BJ (cell line): ENCODE measurements at regions not wholly inside any gene's neighbourhood (a gene's known extent, or its start where the extent isn't known, plus 50 kb on each side); places are given as distances from the start of the nearest gene placed in this dataset.

Source experiments
- CTCF ChIA-PET: fragments of 350-600 bp; formaldehyde crosslinking; extraction: SDS; loops from one replicate; lab custom pipeline; 2021; ENCODE audit warnings: antibody characterized with exemption, inconsistent platforms; lab: Yijun Ruan, JAX
- POLR2A ChIA-PET: fragments of 300-600 bp; sonication (Branson Sonifier 250); formaldehyde crosslinking; extraction: SDS; loops from one replicate; lab custom pipeline; 2021; ENCODE audit warnings: antibody characterized with exemption; lab: Charles Lee
- DNase-seq: peaks from one replicate; pipeline ENCODE4 v3.0.0-alpha.2; 2011; ENCODE audit warnings: low read depth
- H3K27me3 ChIP-seq: 2 replicates; pipeline ENCODE4 v1.6.0; 2011; ENCODE audit warnings: low read length; ENCODE audit not compliant: control insufficient read depth, insufficient read depth
- H3K36me3 ChIP-seq: 2 replicates; pipeline ENCODE4 v1.5.1; 2011; ENCODE audit warnings: low read length; ENCODE audit not compliant: control insufficient read depth, insufficient read depth
- H3K4me3 ChIP-seq: 2 replicates; pipeline ENCODE4 v1.5.1; 2011; ENCODE audit warnings: low read depth, mild to moderate bottlenecking, control low read depth, low read length
- CTCF ChIP-seq: IDR thresholded peaks from 2 replicates; pipeline ENCODE4 v1.5.1; 2011; ENCODE audit warnings: low read depth, mild to moderate bottlenecking, control low read depth, inconsistent platforms, low read length, moderate library complexity; ENCODE audit not compliant: insufficient read depth

- TF ChIP-seq CTCF: no peak
- DNase-seq: no peak
Observed at GRCh38 chr2:177331466-177331997, 61.0 kb upstream of the AGPS start.

DNA sequence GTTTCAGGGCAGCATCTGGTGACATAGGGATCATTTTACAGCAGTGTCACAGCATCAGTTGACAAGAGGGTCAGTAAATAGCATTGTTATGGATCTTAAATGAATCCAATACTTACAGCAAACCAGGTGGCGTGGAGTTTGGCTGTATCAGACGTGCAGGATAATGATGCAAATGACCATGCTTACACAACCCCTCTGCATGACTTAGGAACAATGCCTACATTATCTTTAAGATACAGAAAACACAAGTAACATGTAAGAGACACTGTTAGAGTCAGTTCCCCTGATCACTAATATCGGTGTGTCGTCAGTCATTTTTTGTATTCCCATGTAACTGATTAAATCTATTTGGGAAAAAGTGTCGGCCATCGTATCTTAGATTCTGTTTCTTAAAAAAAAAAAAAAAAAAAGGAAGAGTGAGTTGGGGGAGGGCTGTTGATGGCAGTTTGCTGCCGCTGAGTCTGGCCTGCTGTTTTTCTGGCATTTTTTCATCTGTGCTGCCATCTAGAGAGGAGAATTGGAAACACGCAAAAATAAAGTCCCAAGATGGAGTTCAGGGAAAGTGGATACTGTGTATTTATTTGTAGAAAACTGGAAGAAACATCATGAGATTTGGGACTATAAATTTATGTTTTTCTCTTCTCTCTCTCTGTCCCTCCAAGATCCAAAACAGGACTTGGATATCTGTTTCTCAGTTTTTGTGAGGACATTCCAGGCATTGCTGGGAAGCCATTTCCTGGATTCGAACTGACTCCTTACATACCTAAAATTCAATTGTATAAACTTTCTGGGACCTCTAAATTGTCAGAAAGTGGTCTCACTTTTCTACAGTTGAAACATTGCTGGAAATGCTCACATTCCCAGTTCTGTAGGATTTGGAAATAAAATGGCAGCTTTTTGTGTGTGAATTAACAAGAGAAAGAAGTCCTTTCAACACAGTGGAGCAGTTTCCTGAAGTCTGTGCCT is 60.3 kb upstream of the AGPS start:
- no peaks in the 10 kb centered on the region for H3K36me3 ChIP-seq
- POLR2A ChIA-PET: no interaction called here
- DNase-seq: no peak
- peak; percentile 60 for TF ChIP-seq CTCF
- no peak overlapping the region for H3K4me3 ChIP-seq
- CTCF ChIA-PET: interaction anchor here (0.8 to 7.3 kb wide), 17 partner anchors 11 to 396 kb away, joined by 3 to 90 read pairs (median 6); partner anchors contain the start of gene NFE2L2
- no peaks in the 10 kb centered on the region; the same call in 1 of the 2 replicates for H3K27me3 ChIP-seq

More at GRCh38 chr2:177331466-177331997, 61.0 kb upstream of the AGPS start:
- H3K4me3 ChIP-seq: no peak overlapping the region
- no peaks in the 10 kb centered on the region for H3K36me3 ChIP-seq
- CTCF ChIA-PET: interaction anchor here (0.9 to 2.2 kb wide), 2 partner anchors 98 to 167 kb away, joined by 3 to 11 read pairs; no protein-coding TSS in a partner anchor
- no peaks in the 10 kb centered on the region; the same call in 1 of the 2 replicates for H3K27me3 ChIP-seq
- POLR2A ChIA-PET: no interaction called here

- no peak overlapping the region for H3K4me3 ChIP-seq
- DNase-seq: no peak
- H3K36me3 ChIP-seq: no peaks in the 10 kb centered on the region
- ChIA-PET CTCF (interaction anchor here (0.8 to 7.3 kb wide), 15 partner anchors 11 to 396 kb away, joined by 3 to 90 read pairs (median 6); partner anchors contain the start of gene NFE2L2), POLR2A (no interaction called here)
- H3K27me3 ChIP-seq: no peaks in the 10 kb centered on the region
- no peak for TF ChIP-seq CTCF
Observed at GRCh38 chr2:177332992-177333388, 59.6 kb upstream of the AGPS start.

- ChIA-PET POLR2A (no interaction called here), CTCF (interaction anchor here (0.7 to 7.3 kb wide), 18 partner anchors 15 to 443 kb away, joined by 3 to 90 read pairs (median 5); partner anchors contain the start of gene NFE2L2)
- no peaks in the 10 kb centered on the region for H3K36me3 ChIP-seq
- TF ChIP-seq CTCF: peak; percentile 87
- no peak for DNase-seq
- H3K27me3 ChIP-seq: no peaks in the 10 kb centered on the region
- no peak overlapping the region for H3K4me3 ChIP-seq
Observed at GRCh38 chr2:177334940-177335543, 57.5 kb upstream of the AGPS start.

DNA sequence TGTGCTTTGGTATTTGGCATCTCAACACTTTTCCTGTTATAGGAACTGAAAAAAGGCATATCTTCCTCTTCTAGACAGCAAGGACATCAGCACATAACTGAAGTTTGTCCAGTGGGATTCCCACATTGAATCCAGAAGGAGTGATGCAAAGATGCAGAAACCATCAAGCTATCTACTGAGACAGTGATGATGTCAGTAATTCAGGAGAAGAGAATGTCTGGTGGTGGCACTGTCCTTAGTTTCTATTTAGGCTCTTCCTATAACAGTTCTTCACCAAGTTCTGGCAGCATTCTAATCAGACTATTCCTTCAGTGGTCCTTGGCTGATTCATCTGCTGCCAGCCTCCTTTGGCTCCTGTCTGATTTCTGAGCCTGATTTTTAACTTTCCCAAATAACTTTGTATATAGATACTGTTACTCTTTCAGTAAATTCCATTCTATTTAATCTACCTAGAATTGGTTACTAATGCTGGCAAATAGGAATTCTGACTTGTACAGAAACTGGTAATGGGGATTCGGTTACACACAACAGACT is 56.6 kb upstream of the AGPS start:
- ChIA-PET POLR2A (no interaction called here), CTCF (interaction anchor here (0.6 to 7.3 kb wide), 17 partner anchors 9 to 428 kb away, joined by 3 to 90 read pairs (median 7); partner anchors contain the start of gene NFE2L2)
- no peaks in the 10 kb centered on the region for H3K36me3 ChIP-seq
- H3K4me3 ChIP-seq: no peak overlapping the region
- DNase-seq: no peak
- H3K27me3 ChIP-seq: no peaks in the 10 kb centered on the region
- TF ChIP-seq CTCF: no peak
